HepG2 (cell line): ENCODE measurements at regions not wholly inside any gene's neighbourhood (a gene's known extent, or its start where the extent isn't known, plus 50 kb on each side); places are given as distances from the start of the nearest gene placed in this dataset.

Experiments used
- ATAC-seq: fragments of 200-7000 bp; cut with Tn5 transposase; 3 replicates; pipeline ENCODE4 v1.9.1; 2020; ENCODE audit warnings: mild to moderate bottlenecking, moderate library complexity
- BruUV-seq: library from RNA; stranded (reverse); fragments of 400-500 nt; replicated peaks from 2 replicates; lab custom pipeline; 2021; lab: Mats Ljungman, UMichigan
- CTCF ChIA-PET: fragments of 300-600 bp; formaldehyde crosslinking; extraction: SDS; loops from one replicate; lab custom pipeline; 2021; ENCODE audit warnings: low total read pairs, inconsistent platforms, low intra/inter-chr PET ratio; lab: Yijun Ruan, JAX
- POLR2A ChIA-PET: fragments of 350-600 bp; sonication (Branson Sonifier 250); formaldehyde crosslinking; loops from one replicate; lab custom pipeline; 2020; ENCODE audit warnings: antibody characterized with exemption, inconsistent platforms; lab: Yijun Ruan, JAX
- DNase-seq: peaks from one replicate; pipeline ENCODE4 v3.0.0-alpha.2; 2015; ENCODE audit warnings: low spot score
- FAIRE-seq: peaks from 3 replicates; lab custom pipeline; 2011; peaks lifted over from hg19 to GRCh38; lab: Jason Lieb, UNC
- H2AFZ ChIP-seq: one replicate; pipeline ENCODE4 v1.6.1; 2011; ENCODE audit warnings: low read length, inconsistent platforms
- H3K27ac ChIP-seq: fragments of 300-600 bp; 3 replicates; pipeline ENCODE4 v1.8.0; 2011; ENCODE audit warnings: mixed run types, mild to moderate bottlenecking, mixed read lengths, low read length, inconsistent platforms; ENCODE audit not compliant: insufficient read depth; ENCODE audit errors: extremely low read length
- H3K27me3 ChIP-seq, 2 experiments: fragments of 200-600 bp in 1 of 2; 2 replicates in 1 of 2; 3 replicates in 1 of 2; pipeline versions ENCODE4 v1.6.0 to v1.8.0; 2011; ENCODE audit warnings: low read length in 2 of 2, mild to moderate bottlenecking in 2 of 2, moderate library complexity in 2 of 2, inconsistent platforms in 1 of 2; ENCODE audit not compliant: insufficient read depth in 2 of 2, control insufficient read depth in 1 of 2
- H3K36me3 ChIP-seq, 2 experiments: fragments of 200-600 bp in 1 of 2; replicated peaks in 1 of 2; 2 replicates in 1 of 2; 3 replicates in 1 of 2; pipeline versions ENCODE4 v1.5.1 to v1.8.0; 2011; ENCODE audit warnings: low read length in 2 of 2, inconsistent platforms in 1 of 2; ENCODE audit not compliant: insufficient read depth in 2 of 2, control insufficient read depth in 1 of 2
- H3K4me1 ChIP-seq: 2 replicates; pipeline ENCODE4 v1.5.1; 2012; ENCODE audit warnings: low read length, inconsistent platforms; ENCODE audit not compliant: insufficient read depth
- H3K4me2 ChIP-seq: 2 replicates; pipeline ENCODE4 v1.6.0; 2011; ENCODE audit warnings: low read depth, low read length, inconsistent platforms
- H3K4me3 ChIP-seq, 3 experiments: fragments of 200-600 bp in 1 of 3; sonication (generic), shearing (Covaris generic) in 1 of 3; replicated peaks in 1 of 3; 2 replicates each; pipeline ENCODE4 v1.5.1; 2011 to 2016; ENCODE audit warnings: low read length in 3 of 3, inconsistent platforms in 2 of 3, low read depth in 2 of 3, mild to moderate bottlenecking in 2 of 3, control low read depth in 1 of 3, mixed read lengths in 1 of 3; ENCODE audit not compliant: insufficient read depth in 1 of 3
- H3K79me2 ChIP-seq: one replicate; pipeline ENCODE4 v1.6.1; 2011; ENCODE audit warnings: low read length, inconsistent platforms; ENCODE audit not compliant: insufficient read depth
- H3K9ac ChIP-seq: 2 replicates; pipeline ENCODE4 v1.6.0; 2011; ENCODE audit warnings: mild to moderate bottlenecking, low read depth, low read length, inconsistent platforms; ENCODE audit not compliant: insufficient read depth
- H3K9me3 ChIP-seq: 2 replicates; pipeline ENCODE4 v1.5.1; 2012; ENCODE audit warnings: mild to moderate bottlenecking, low read length
- H4K20me1 ChIP-seq: 2 replicates; pipeline ENCODE4 v1.6.0; 2011; ENCODE audit warnings: inconsistent platforms, mild to moderate bottlenecking, low read length, moderate library complexity; ENCODE audit not compliant: insufficient read depth
- HMG20B ChIP-seq: conservative IDR thresholded peaks from 2 replicates; pipeline ENCODE4 v1.6.1; 2016; ENCODE audit warnings: missing genetic modification reagents, missing compliant biosample characterization
- HOXA5 ChIP-seq: sonication (generic); formaldehyde crosslinking; IDR thresholded peaks from 2 replicates; pipeline ENCODE4 v1.4.0; 2020; ENCODE audit warnings: missing genetic modification reagents
- MYC ChIP-seq: sonication (generic); formaldehyde crosslinking; IDR thresholded peaks from 2 replicates; pipeline ENCODE4 v1.9.0; 2021; ENCODE audit warnings: missing genetic modification reagents, borderline replicate concordance
- RARG ChIP-seq: sonication (generic); formaldehyde crosslinking; IDR thresholded peaks from 2 replicates; pipeline ENCODE4 v1.4.0; 2020; ENCODE audit warnings: low read depth, mild to moderate bottlenecking, missing genetic modification reagents
- RBAK ChIP-seq: sonication (generic); formaldehyde crosslinking; IDR thresholded peaks from 2 replicates; pipeline ENCODE4 v1.5.1; 2020; ENCODE audit warnings: mild to moderate bottlenecking, missing genetic modification reagents
- SP4 ChIP-seq: sonication (generic); formaldehyde crosslinking; IDR thresholded peaks from 2 replicates; pipeline ENCODE4 v1.8.1; 2023; ENCODE audit warnings: mild to moderate bottlenecking, missing genetic modification reagents
- ZNF567 ChIP-seq: sonication (generic); formaldehyde crosslinking; IDR thresholded peaks from 2 replicates; pipeline ENCODE4 v1.8.1; 2023; ENCODE audit warnings: mild to moderate bottlenecking, missing genetic modification reagents, borderline replicate concordance
- ZNF615 ChIP-seq: sonication (generic); formaldehyde crosslinking; IDR thresholded peaks from 2 replicates; pipeline ENCODE4 v1.5.0; 2020; ENCODE audit warnings: mild to moderate bottlenecking, missing genetic modification reagents, borderline replicate concordance
- WGBS: methylation state at CpG from one replicate; pipeline ENCODE4 v1.1.6; 2017; ENCODE audit warnings: low lambda C conversion rate; 5-methylcytosine and 5-hydroxymethylcytosine counted together
- in situ Hi-C: cut with HindIII; loops from 2 replicates; pipeline ENCODE4 v1.10.0; 2017; ENCODE audit warnings: low pct_unique_long_range_greater_than_20kb; ENCODE audit not compliant: extremely low pct_ligation_motif_present
- intact Hi-C: fragments of 100-400 bp; cut with micrococcal nuclease; formaldehyde crosslinking; loops from one replicate; pipeline ENCODE4 v1.10.0; 2022; ENCODE audit not compliant: unreplicated experiment
- TF ChIP-seq, protein P1 (sequence below): sonication (generic); formaldehyde crosslinking; IDR thresholded peaks from 2 replicates; pipeline ENCODE4 v1.8.1; 2023; ENCODE audit warnings: missing genetic modification reagents, inconsistent platforms, borderline replicate concordance
- TF ChIP-seq, protein P2 (sequence below): sonication (generic); formaldehyde crosslinking; IDR thresholded peaks from 2 replicates; pipeline ENCODE4 v1.4.0; 2020; ENCODE audit warnings: mild to moderate bottlenecking, missing genetic modification reagents
- TF ChIP-seq, protein P3 (sequence below): sonication (generic); formaldehyde crosslinking; IDR thresholded peaks from 2 replicates; pipeline ENCODE4 v1.5.1; 2020; ENCODE audit warnings: mild to moderate bottlenecking, missing genetic modification reagents, borderline replicate concordance
- TF ChIP-seq, protein P4 (sequence below): IDR thresholded peaks from 2 replicates; pipeline ENCODE4 v1.6.1; 2016

DNA sequence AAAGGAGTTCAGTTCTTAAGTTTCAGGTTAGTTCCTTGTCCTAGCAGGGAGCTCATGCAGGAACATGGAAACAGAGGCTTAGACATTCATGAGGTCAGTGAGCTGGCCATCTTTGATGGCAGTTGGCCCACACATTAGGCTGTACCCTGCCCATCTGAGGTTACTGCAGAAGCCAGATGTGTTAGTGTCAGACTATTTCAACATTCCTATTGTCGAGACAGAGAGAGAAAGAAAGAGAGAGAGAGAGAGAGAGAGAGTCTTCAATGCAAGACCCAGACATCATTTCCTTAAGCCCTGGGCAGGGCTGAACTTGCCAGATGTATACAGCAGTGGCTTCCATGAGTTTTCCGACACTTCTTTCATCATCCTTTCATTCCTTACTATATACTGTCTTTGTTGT, 91.3 kb downstream of the PPP1R2C start:
- ChIA-PET CTCF (no interaction called here), POLR2A (no interaction called here)
- no peak for TF ChIP-seq ZNF615 (CRISPR knock-in tag)
- TF ChIP-seq RARG (CRISPR knock-in tag), result no peak
- TF ChIP-seq RBAK (CRISPR knock-in tag), result no peak
- TF ChIP-seq, protein P1, sequence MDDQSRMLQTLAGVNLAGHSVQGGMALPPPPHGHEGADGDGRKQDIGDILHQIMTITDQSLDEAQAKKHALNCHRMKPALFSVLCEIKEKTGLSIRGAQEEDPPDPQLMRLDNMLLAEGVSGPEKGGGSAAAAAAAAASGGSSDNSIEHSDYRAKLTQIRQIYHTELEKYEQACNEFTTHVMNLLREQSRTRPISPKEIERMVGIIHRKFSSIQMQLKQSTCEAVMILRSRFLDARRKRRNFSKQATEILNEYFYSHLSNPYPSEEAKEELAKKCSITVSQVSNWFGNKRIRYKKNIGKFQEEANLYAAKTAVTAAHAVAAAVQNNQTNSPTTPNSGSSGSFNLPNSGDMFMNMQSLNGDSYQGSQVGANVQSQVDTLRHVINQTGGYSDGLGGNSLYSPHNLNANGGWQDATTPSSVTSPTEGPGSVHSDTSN (CRISPR knock-in tag), result no peak
- TF ChIP-seq, protein P2, sequence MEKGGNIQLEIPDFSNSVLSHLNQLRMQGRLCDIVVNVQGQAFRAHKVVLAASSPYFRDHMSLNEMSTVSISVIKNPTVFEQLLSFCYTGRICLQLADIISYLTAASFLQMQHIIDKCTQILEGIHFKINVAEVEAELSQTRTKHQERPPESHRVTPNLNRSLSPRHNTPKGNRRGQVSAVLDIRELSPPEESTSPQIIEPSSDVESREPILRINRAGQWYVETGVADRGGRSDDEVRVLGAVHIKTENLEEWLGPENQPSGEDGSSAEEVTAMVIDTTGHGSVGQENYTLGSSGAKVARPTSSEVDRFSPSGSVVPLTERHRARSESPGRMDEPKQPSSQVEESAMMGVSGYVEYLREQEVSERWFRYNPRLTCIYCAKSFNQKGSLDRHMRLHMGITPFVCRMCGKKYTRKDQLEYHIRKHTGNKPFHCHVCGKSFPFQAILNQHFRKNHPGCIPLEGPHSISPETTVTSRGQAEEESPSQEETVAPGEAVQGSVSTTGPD (CRISPR knock-in tag), result no peak
- TF ChIP-seq HOXA5, result no peak
- no peak for TF ChIP-seq MYC (CRISPR knock-in tag)
- TF ChIP-seq, protein P3, sequence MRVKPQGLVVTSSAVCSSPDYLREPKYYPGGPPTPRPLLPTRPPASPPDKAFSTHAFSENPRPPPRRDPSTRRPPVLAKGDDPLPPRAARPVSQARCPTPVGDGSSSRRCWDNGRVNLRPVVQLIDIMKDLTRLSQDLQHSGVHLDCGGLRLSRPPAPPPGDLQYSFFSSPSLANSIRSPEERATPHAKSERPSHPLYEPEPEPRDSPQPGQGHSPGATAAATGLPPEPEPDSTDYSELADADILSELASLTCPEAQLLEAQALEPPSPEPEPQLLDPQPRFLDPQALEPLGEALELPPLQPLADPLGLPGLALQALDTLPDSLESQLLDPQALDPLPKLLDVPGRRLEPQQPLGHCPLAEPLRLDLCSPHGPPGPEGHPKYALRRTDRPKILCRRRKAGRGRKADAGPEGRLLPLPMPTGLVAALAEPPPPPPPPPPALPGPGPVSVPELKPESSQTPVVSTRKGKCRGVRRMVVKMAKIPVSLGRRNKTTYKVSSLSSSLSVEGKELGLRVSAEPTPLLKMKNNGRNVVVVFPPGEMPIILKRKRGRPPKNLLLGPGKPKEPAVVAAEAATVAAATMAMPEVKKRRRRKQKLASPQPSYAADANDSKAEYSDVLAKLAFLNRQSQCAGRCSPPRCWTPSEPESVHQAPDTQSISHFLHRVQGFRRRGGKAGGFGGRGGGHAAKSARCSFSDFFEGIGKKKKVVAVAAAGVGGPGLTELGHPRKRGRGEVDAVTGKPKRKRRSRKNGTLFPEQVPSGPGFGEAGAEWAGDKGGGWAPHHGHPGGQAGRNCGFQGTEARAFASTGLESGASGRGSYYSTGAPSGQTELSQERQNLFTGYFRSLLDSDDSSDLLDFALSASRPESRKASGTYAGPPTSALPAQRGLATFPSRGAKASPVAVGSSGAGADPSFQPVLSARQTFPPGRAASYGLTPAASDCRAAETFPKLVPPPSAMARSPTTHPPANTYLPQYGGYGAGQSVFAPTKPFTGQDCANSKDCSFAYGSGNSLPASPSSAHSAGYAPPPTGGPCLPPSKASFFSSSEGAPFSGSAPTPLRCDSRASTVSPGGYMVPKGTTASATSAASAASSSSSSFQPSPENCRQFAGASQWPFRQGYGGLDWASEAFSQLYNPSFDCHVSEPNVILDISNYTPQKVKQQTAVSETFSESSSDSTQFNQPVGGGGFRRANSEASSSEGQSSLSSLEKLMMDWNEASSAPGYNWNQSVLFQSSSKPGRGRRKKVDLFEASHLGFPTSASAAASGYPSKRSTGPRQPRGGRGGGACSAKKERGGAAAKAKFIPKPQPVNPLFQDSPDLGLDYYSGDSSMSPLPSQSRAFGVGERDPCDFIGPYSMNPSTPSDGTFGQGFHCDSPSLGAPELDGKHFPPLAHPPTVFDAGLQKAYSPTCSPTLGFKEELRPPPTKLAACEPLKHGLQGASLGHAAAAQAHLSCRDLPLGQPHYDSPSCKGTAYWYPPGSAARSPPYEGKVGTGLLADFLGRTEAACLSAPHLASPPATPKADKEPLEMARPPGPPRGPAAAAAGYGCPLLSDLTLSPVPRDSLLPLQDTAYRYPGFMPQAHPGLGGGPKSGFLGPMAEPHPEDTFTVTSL (CRISPR knock-in tag), result no peak
- no peak for TF ChIP-seq ZNF567
- TF ChIP-seq, protein P4, sequence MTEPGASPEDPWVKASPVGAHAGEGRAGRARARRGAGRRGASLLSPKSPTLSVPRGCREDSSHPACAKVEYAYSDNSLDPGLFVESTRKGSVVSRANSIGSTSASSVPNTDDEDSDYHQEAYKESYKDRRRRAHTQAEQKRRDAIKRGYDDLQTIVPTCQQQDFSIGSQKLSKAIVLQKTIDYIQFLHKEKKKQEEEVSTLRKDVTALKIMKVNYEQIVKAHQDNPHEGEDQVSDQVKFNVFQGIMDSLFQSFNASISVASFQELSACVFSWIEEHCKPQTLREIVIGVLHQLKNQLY, result no peak
- TF ChIP-seq SP4, result no peak
- no peak for TF ChIP-seq HMG20B (CRISPR knock-in tag)
- Histone ChIP-seq H3K79me2 (no peaks in the 10 kb centered on the region), H3K9ac (no peak overlapping the region), H3K27me3 (no peaks in the 10 kb centered on the region), H3K4me2 (no peak overlapping the region), H3K9me3 (no peaks in the 10 kb centered on the region), H3K4me3 (no peak overlapping the region), H4K20me1 (no peaks in the 10 kb centered on the region), H3K27ac (no peak overlapping the region), H2AFZ (no peak overlapping the region), H3K36me3 (no peaks in the 10 kb centered on the region), H3K4me1 (no peaks in the 10 kb centered on the region)
- DNase-seq, result no peak
- BruUV-seq, result no TSS peak
- FAIRE-seq, result no peak
- 3% methylated on average over 2 of the region's 2 CpGs for WGBS
- in situ Hi-C loops (loop anchor here (25.0 kb wide), 1 partner anchor 899 kb away; no protein-coding TSS in a partner anchor), intact Hi-C loops (no loop called here)
- ATAC-seq, result no peak
